ENCODE measurements at regions not wholly inside any gene's neighbourhood (a gene's known extent, or its start where the extent isn't known, plus 50 kb on each side); places are given as distances from the start of the nearest gene placed in this dataset.

GRCh38 chr9:69955536-69956355, 87.9 kb upstream of the MAMDC2 start:
- intact Hi-C loops (cut with DNase I) = no loop called here
- no peak overlapping the region for H3K4me3 ChIP-seq
- H3K36me3 ChIP-seq = no peaks in the 10 kb centered on the region
- H3K4me1 ChIP-seq = no peaks in the 10 kb centered on the region
- no peaks in the 10 kb centered on the region for H3K9me3 ChIP-seq
- no peak for DNase-seq (ENCODE audit: extremely low spot score)
- TF ChIP-seq POLR2A (IDR thresholded peaks at IDR 0.05; ENCODE audit: low read depth) = no peak
- no peak for TF ChIP-seq POLR2AphosphoS5 (IDR thresholded peaks at IDR 0.05)
- no peak for TF ChIP-seq EP300 (IDR thresholded peaks at IDR 0.05)
- TF ChIP-seq CTCF (IDR thresholded peaks at IDR 0.05) = no peak
- H3K27me3 ChIP-seq = no peaks in the 10 kb centered on the region
- WGBS = 84% methylated on average over 6 of the region's 6 CpGs
- no peak overlapping the region for H3K27ac ChIP-seq (replicated peaks in 1 of 4)

- Histone ChIP-seq H3K27ac (replicated peaks in 1 of 4) (no peak overlapping the region), H3K4me1 (peaks cover 0 to 9% (median 3%) of the 10 kb centered on the region in 4 donors), H3K27me3 (no peaks in the 10 kb centered on the region), H3K9me3 (no peaks in the 10 kb centered on the region), H3K36me3 (no peaks in the 10 kb centered on the region), H3K4me3 (no peak overlapping the region)
- TF ChIP-seq POLR2AphosphoS5 (IDR thresholded peaks at IDR 0.05) (no peak), CTCF (IDR thresholded peaks at IDR 0.05) (no peak), POLR2A (IDR thresholded peaks at IDR 0.05; ENCODE audit: low read depth) (no peak), EP300 (IDR thresholded peaks at IDR 0.05) (no peak)
- 93% methylated on average over 1 of the region's 1 CpG for WGBS
- intact Hi-C loops (cut with DNase I) = no loop called here
- no peak for DNase-seq (ENCODE audit: extremely low spot score)
These were observed 81.8 kb upstream of the MAMDC2 start for GRCh38 chr9:69961843-69962242.

GRCh38 chr9:69963803-69964202, 79.8 kb upstream of the MAMDC2 start:
- Histone ChIP-seq H3K4me3 (no peak overlapping the region), H3K4me1 (peaks cover 0 to 9% (median 3%) of the 10 kb centered on the region in 4 donors), H3K9me3 (no peaks in the 10 kb centered on the region), H3K36me3 (no peaks in the 10 kb centered on the region), H3K27ac (replicated peaks in 1 of 4) (no peak overlapping the region), H3K27me3 (no peaks in the 10 kb centered on the region)
- TF ChIP-seq POLR2AphosphoS5 (IDR thresholded peaks at IDR 0.05) = no peak
- no peak for TF ChIP-seq EP300 (IDR thresholded peaks at IDR 0.05)
- no peak for TF ChIP-seq CTCF (IDR thresholded peaks at IDR 0.05)
- TF ChIP-seq POLR2A (IDR thresholded peaks at IDR 0.05; ENCODE audit: low read depth) = no peak
- WGBS = 70% methylated on average over 9 of the region's 9 CpGs
- intact Hi-C loops (cut with DNase I) = no loop called here
- no peak for DNase-seq (ENCODE audit: extremely low spot score)

- WGBS = 100% methylated on average over 1 of the region's 1 CpG
- intact Hi-C loops (cut with DNase I) = no loop called here
- H3K27ac ChIP-seq (replicated peaks in 1 of 4) = no peak overlapping the region
These were observed 79.2 kb upstream of the MAMDC2 start for GRCh38 chr9:69964446-69964845.

More at GRCh38 chr9:69964446-69964845, 79.2 kb upstream of the MAMDC2 start:
- TF ChIP-seq POLR2A (IDR thresholded peaks at IDR 0.05; ENCODE audit: low read depth) (no peak), POLR2AphosphoS5 (IDR thresholded peaks at IDR 0.05) (no peak), EP300 (IDR thresholded peaks at IDR 0.05) (no peak), CTCF (IDR thresholded peaks at IDR 0.05) (no peak)
- peaks cover 0 to 9% (median 3%) of the 10 kb centered on the region in 4 donors for H3K4me1 ChIP-seq
- no peaks in the 10 kb centered on the region for H3K36me3 ChIP-seq
- no peak overlapping the region for H3K4me3 ChIP-seq
- DNase-seq (ENCODE audit: extremely low spot score) = no peak
- no peaks in the 10 kb centered on the region for H3K27me3 ChIP-seq
- H3K9me3 ChIP-seq = no peaks in the 10 kb centered on the region
